NB4 (cell line): ENCODE measurements at regions not wholly inside any gene's neighbourhood (a gene's known extent, or its start where the extent isn't known, plus 50 kb on each side); places are given as distances from the start of the nearest gene placed in this dataset.

ENCODE experiments used
- MYC ChIP-seq: IDR thresholded peaks from 2 replicates; pipeline ENCODE4 v1.6.1; 2011; ENCODE audit warnings: low read depth, low read length
- TF ChIP-seq, protein P1 (sequence below): IDR thresholded peaks from one replicate; pipeline ENCODE4 v1.5.1; 2012; ENCODE audit warnings: low read depth, low read length
- TF ChIP-seq, protein P2 (sequence below): IDR thresholded peaks from 2 replicates; pipeline ENCODE4 v1.6.1; 2011; ENCODE audit warnings: low read depth, low read length

DNA sequence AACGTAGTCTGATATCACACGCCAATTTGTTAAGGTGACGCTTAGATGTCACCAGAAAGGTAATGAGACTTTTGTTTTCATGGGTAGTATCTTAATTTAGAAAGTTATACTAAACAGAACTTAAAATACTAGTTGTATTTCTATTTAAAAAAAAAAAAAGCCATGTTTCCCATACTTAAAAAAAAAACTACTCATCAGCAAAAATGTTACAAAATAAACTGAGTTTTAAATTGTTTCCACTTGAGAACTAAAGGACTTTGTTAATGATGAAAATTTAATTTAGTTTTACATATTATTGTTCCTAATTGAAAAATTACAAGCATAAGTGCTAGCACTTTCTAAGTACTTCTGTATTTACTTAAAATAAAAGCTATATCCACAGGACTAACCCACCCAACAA lies 300.8 kb upstream of the ATP11B start:
- TF ChIP-seq, protein P1, sequence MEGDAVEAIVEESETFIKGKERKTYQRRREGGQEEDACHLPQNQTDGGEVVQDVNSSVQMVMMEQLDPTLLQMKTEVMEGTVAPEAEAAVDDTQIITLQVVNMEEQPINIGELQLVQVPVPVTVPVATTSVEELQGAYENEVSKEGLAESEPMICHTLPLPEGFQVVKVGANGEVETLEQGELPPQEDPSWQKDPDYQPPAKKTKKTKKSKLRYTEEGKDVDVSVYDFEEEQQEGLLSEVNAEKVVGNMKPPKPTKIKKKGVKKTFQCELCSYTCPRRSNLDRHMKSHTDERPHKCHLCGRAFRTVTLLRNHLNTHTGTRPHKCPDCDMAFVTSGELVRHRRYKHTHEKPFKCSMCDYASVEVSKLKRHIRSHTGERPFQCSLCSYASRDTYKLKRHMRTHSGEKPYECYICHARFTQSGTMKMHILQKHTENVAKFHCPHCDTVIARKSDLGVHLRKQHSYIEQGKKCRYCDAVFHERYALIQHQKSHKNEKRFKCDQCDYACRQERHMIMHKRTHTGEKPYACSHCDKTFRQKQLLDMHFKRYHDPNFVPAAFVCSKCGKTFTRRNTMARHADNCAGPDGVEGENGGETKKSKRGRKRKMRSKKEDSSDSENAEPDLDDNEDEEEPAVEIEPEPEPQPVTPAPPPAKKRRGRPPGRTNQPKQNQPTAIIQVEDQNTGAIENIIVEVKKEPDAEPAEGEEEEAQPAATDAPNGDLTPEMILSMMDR, result no peak
- no peak for TF ChIP-seq MYC
- TF ChIP-seq, protein P2, sequence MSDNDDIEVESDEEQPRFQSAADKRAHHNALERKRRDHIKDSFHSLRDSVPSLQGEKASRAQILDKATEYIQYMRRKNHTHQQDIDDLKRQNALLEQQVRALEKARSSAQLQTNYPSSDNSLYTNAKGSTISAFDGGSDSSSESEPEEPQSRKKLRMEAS, result no peak
